HEK293T (cell line): ENCODE measurements at regions not wholly inside any gene's neighbourhood (a gene's known extent, or its start where the extent isn't known, plus 50 kb on each side); places are given as distances from the start of the nearest gene placed in this dataset.

Source experiments
- CTCF ChIA-PET: fragments of 350-600 bp; formaldehyde crosslinking; extraction: SDS; loops from one replicate; lab custom pipeline; 2021; ENCODE audit warnings: antibody characterized with exemption, inconsistent platforms; lab: Yijun Ruan, JAX
- POLR2A ChIA-PET: fragments of 350-600 bp; formaldehyde crosslinking; extraction: SDS; loops from one replicate; lab custom pipeline; 2020; ENCODE audit warnings: antibody characterized with exemption, inconsistent platforms; lab: Yijun Ruan, JAX
- DNase-seq: peaks from one replicate; pipeline ENCODE4 v3.0.0; 2012; ENCODE audit warnings: mixed read lengths; ENCODE audit errors: extremely low spot score
- ARNT ChIP-seq: fragments of 450-650 bp; IDR thresholded peaks from 2 replicates; pipeline ENCODE4 v1.6.1; 2017; ENCODE audit warnings: mild to moderate bottlenecking
- BHLHE40 ChIP-seq: fragments of 450-650 bp; IDR thresholded peaks from 2 replicates; pipeline ENCODE4 v1.6.1; 2016; ENCODE audit warnings: mild to moderate bottlenecking, moderate library complexity, borderline replicate concordance
- CTBP1 ChIP-seq: fragments of 450-650 bp; IDR thresholded peaks from 2 replicates; pipeline ENCODE4 v1.6.1; 2016; ENCODE audit warnings: borderline replicate concordance
- ELF4 ChIP-seq: fragments of 450-650 bp; IDR thresholded peaks from 2 replicates; pipeline ENCODE4 v1.6.1; 2017; ENCODE audit warnings: antibody characterized with exemption
- FOXA1 ChIP-seq: fragments of 450-650 bp; IDR thresholded peaks from 2 replicates; pipeline ENCODE4 v1.6.1; 2016; ENCODE audit warnings: mild to moderate bottlenecking
- FOXK2 ChIP-seq: fragments of 450-650 bp; IDR thresholded peaks from 2 replicates; pipeline ENCODE4 v1.6.1; 2016; ENCODE audit warnings: mild to moderate bottlenecking
- FOXM1 ChIP-seq: fragments of 450-650 bp; IDR thresholded peaks from 2 replicates; pipeline ENCODE4 v1.6.1; 2017; ENCODE audit warnings: mild to moderate bottlenecking, borderline replicate concordance
- HDGF ChIP-seq: fragments of 450-650 bp; IDR thresholded peaks from 2 replicates; pipeline ENCODE4 v1.6.1; 2017; ENCODE audit warnings: antibody characterized with exemption, borderline replicate concordance
- L3MBTL2 ChIP-seq: fragments of 450-650 bp; conservative IDR thresholded peaks from 2 replicates; pipeline ENCODE4 v1.6.1; 2016; ENCODE audit warnings: mild to moderate bottlenecking
- LEF1 ChIP-seq: fragments of 450-650 bp; IDR thresholded peaks from 2 replicates; pipeline ENCODE4 v1.6.1; 2017; ENCODE audit warnings: mild to moderate bottlenecking, borderline replicate concordance
- NFRKB ChIP-seq: fragments of 450-650 bp; IDR thresholded peaks from 2 replicates; pipeline ENCODE4 v1.6.1; 2016; ENCODE audit warnings: mild to moderate bottlenecking, moderate library complexity
- PKNOX1 ChIP-seq: fragments of 450-650 bp; IDR thresholded peaks from 2 replicates; pipeline ENCODE4 v1.6.1; 2016
- SP1 ChIP-seq: fragments of 450-650 bp; IDR thresholded peaks from 2 replicates; pipeline ENCODE4 v1.6.1; 2017
- SUZ12 ChIP-seq: fragments of 450-650 bp; IDR thresholded peaks from 2 replicates; pipeline ENCODE4 v1.6.1; 2016; ENCODE audit warnings: mild to moderate bottlenecking
- TARDBP ChIP-seq: fragments of 450-650 bp; IDR thresholded peaks from 2 replicates; pipeline ENCODE4 v1.6.1; 2016
- ZNF384 ChIP-seq: fragments of 450-650 bp; IDR thresholded peaks from 2 replicates; pipeline ENCODE4 v1.6.1; 2016

DNA sequence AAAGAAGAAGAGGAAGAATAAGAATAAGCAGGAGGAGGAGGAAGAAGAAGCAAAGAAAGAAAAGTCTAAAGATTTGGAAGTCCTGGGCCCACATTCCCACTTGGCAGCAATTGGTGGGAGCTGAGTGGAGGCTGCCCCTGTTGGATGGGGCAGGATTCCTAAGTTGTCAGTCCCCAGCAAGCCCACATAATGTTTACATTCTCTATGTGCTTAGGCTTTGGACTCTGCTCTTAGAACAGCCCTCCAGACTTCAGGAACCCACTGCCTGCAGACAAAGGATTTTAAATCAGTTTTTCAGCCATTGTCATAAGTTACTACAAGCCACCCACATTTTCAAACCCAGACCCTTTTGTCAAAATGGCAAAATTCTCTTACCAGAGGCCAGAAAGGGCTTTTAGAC is 92.0 kb downstream of the OTX2 start:
- ChIA-PET CTCF (no interaction called here), POLR2A (no interaction called here)
- DNase-seq, result no peak
- TF ChIP-seq PKNOX1 (no peak), FOXA1 (no peak), TARDBP (no peak), SUZ12 (no peak), L3MBTL2 (no peak)

DNA sequence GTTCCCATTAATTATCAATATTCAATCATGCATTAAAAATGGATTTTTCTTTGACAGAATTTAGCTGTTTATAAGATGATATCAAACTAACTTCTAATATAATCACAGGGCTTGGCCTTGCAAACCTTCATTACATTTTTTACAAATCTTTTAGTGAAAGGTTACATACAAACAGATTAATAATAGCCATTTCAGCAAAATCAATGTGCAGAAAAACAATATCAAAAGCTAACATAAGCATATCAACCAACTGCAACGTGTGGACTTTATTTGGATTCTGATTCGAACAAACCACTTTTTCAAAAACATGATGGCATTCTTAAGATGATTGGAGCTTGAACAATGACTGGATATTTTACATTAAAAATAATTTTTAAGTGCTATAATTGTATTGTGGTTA is 93.6 kb downstream of the OTX2 start:
- ChIA-PET CTCF (interaction anchor here (1.1 kb wide), 1 partner anchor 26 kb away, joined by 3 read pairs; no protein-coding TSS in a partner anchor), POLR2A (no interaction called here)
- no peak for DNase-seq
- no peak for TF ChIP-seq NFRKB
- no peak for TF ChIP-seq TARDBP
- TF ChIP-seq FOXM1, result no peak
- TF ChIP-seq FOXK2, result no peak
- TF ChIP-seq FOXA1, result no peak

- TF ChIP-seq BHLHE40 (no peak), FOXM1 (no peak), HDGF (no peak), FOXK2 (no peak), ZNF384 (no peak), NFRKB (no peak), L3MBTL2 (no peak), SUZ12 (no peak), SP1 (no peak), LEF1 (no peak), ARNT (no peak), FOXA1 (no peak), CTBP1 (no peak), PKNOX1 (no peak), TARDBP (no peak)
- ChIA-PET POLR2A (no interaction called here), CTCF (interaction anchor here (1.1 kb wide), 1 partner anchor 25 kb away, joined by 3 read pairs; no protein-coding TSS in a partner anchor)
- DNase-seq, result peak; percentile 18
Observed at GRCh38 chr14:56715938-56716337, 94.3 kb downstream of the OTX2 start.

- no peak for DNase-seq
- TF ChIP-seq TARDBP (no peak), ARNT (no peak), FOXK2 (no peak), HDGF (no peak), ELF4 (no peak), CTBP1 (no peak), LEF1 (no peak), BHLHE40 (no peak), NFRKB (no peak), PKNOX1 (no peak), ZNF384 (no peak)
- ChIA-PET POLR2A (no interaction called here), CTCF (no interaction called here)
Observed at GRCh38 chr14:56709201-56709600, 101.1 kb downstream of the OTX2 start.

GRCh38 chr14:56708704-56709103 is 101.6 kb downstream of the OTX2 start:
- DNase-seq, result no peak
- ChIA-PET CTCF (no interaction called here), POLR2A (no interaction called here)
- no peak for TF ChIP-seq NFRKB
- TF ChIP-seq FOXK2, result no peak
- TF ChIP-seq ELF4, result no peak
- no peak for TF ChIP-seq LEF1
- TF ChIP-seq L3MBTL2, result no peak
- TF ChIP-seq ZNF384, result no peak

GRCh38 chr14:56703947-56704346 is 106.3 kb downstream of the OTX2 start:
- TF ChIP-seq NFRKB (no peak), CTBP1 (no peak), FOXA1 (no peak), BHLHE40 (no peak), LEF1 (no peak), FOXK2 (no peak), SP1 (no peak), HDGF (no peak), ZNF384 (no peak), SUZ12 (no peak), TARDBP (no peak), ARNT (no peak), PKNOX1 (no peak), FOXM1 (no peak), ELF4 (no peak), L3MBTL2 (no peak)
- CTCF ChIA-PET, result no interaction called here
- no peak for DNase-seq
- POLR2A ChIA-PET, result no interaction called here
